ENCODE measurements at regions not wholly inside any gene's neighbourhood (a gene's known extent, or its start where the extent isn't known, plus 50 kb on each side); places are given as distances from the start of the nearest gene placed in this dataset.

- Histone ChIP-seq H3K4me1 (ENCODE audit: control insufficient read depth in 1 of 2, extremely low read depth in 1 of 2, insufficient read depth in 2 of 2, low read length in 2 of 2) (no peaks in the 10 kb centered on the region), H3K4me3 (ENCODE audit: control insufficient read depth in 1 of 2, extremely low read depth in 1 of 2, low read length in 1 of 2) (no peak overlapping the region), H3K27me3 (replicated peaks in 1 of 2; ENCODE audit: control insufficient read depth in 2 of 2, extremely low read depth in 1 of 2, insufficient read depth in 2 of 2, low read length in 1 of 2) (no peaks in the 10 kb centered on the region), H3K27ac (ENCODE audit: low read length) (no peak overlapping the region), H3K9me3 (no peaks in the 10 kb centered on the region), H3K36me3 (ENCODE audit: control insufficient read depth in 2 of 2, extremely low read depth in 1 of 2, insufficient read depth in 1 of 2, low read length in 1 of 2) (no peaks in the 10 kb centered on the region)
- ATAC-seq (replicated peaks in 1 of 4) (no peak), DNase-seq (no peak)
- no peak overlapping the region for H3K27ac Mint-ChIP-seq
- peaks cover 0 to 3% (median 0%) of the 10 kb centered on the region in 3 donors for H3K9me3 Mint-ChIP-seq
- no CpG with 5 or more reads among the region's 7 CpGs for WGBS (ENCODE audit: insufficient coverage)
- H3K27me3 Mint-ChIP-seq = no peaks in the 10 kb centered on the region
- no peaks in the 10 kb centered on the region for H3K36me3 Mint-ChIP-seq
- H3K4me3 Mint-ChIP-seq = no peak overlapping the region
- ChIA-PET POLR2A (no interaction called here), CTCF (no interaction called here)
- H3K4me1 Mint-ChIP-seq = no peaks in the 10 kb centered on the region
These were observed 250.6 kb upstream of the RRP15 start for GRCh38 chr1:218034468-218034867.

GRCh38 chr1:218048828-218049420 is 236.2 kb upstream of the RRP15 start:
- H3K4me3 ChIP-seq (ENCODE audit: control insufficient read depth in 1 of 2, extremely low read depth in 1 of 2, low read length in 1 of 2) = no peak overlapping the region
- no CpG with 5 or more reads among the region's 1 CpG for WGBS (ENCODE audit: insufficient coverage)
- ATAC-seq (replicated peaks in 1 of 4) (no peak), DNase-seq (no peak)
- no peaks in the 10 kb centered on the region for H3K4me1 Mint-ChIP-seq
- H3K4me3 Mint-ChIP-seq = no peak overlapping the region
- no peaks in the 10 kb centered on the region for H3K27me3 Mint-ChIP-seq
- no peak overlapping the region for H3K27ac ChIP-seq (ENCODE audit: low read length)
- H3K36me3 ChIP-seq (ENCODE audit: control insufficient read depth in 2 of 2, extremely low read depth in 1 of 2, insufficient read depth in 1 of 2, low read length in 1 of 2) = no peaks in the 10 kb centered on the region
- H3K36me3 Mint-ChIP-seq = no peaks in the 10 kb centered on the region
- no peaks in the 10 kb centered on the region for H3K27me3 ChIP-seq (replicated peaks in 1 of 2; ENCODE audit: control insufficient read depth in 2 of 2, extremely low read depth in 1 of 2, insufficient read depth in 2 of 2, low read length in 1 of 2)
- POLR2A ChIA-PET = no interaction called here
- H3K4me1 ChIP-seq (ENCODE audit: control insufficient read depth in 1 of 2, extremely low read depth in 1 of 2, insufficient read depth in 2 of 2, low read length in 2 of 2) = no peaks in the 10 kb centered on the region
- no peak overlapping the region for H3K27ac Mint-ChIP-seq
- CTCF ChIA-PET = no interaction called here
- peaks cover 0 to 6% (median 3%) of the 10 kb centered on the region in 3 donors for H3K9me3 Mint-ChIP-seq
- H3K9me3 ChIP-seq = no peaks in the 10 kb centered on the region

- H3K4me3 Mint-ChIP-seq = no peak overlapping the region
- no peaks in the 10 kb centered on the region for H3K27me3 ChIP-seq (replicated peaks in 1 of 2; ENCODE audit: control insufficient read depth in 2 of 2, extremely low read depth in 1 of 2, insufficient read depth in 2 of 2, low read length in 1 of 2)
- H3K9me3 ChIP-seq = no peaks in the 10 kb centered on the region
- no peak overlapping the region for H3K27ac ChIP-seq (ENCODE audit: low read length)
- no peaks in the 10 kb centered on the region for H3K36me3 ChIP-seq (ENCODE audit: control insufficient read depth in 2 of 2, extremely low read depth in 1 of 2, insufficient read depth in 1 of 2, low read length in 1 of 2)
- no peaks in the 10 kb centered on the region for H3K4me1 ChIP-seq (ENCODE audit: control insufficient read depth in 1 of 2, extremely low read depth in 1 of 2, insufficient read depth in 2 of 2, low read length in 2 of 2)
- H3K36me3 Mint-ChIP-seq = no peaks in the 10 kb centered on the region
- ATAC-seq (replicated peaks in 1 of 4) (no peak), DNase-seq (no peak)
- POLR2A ChIA-PET = no interaction called here
- no peak overlapping the region for H3K27ac Mint-ChIP-seq
- no peak overlapping the region for H3K4me3 ChIP-seq (ENCODE audit: control insufficient read depth in 1 of 2, extremely low read depth in 1 of 2, low read length in 1 of 2)
- WGBS (ENCODE audit: insufficient coverage) = 63% methylated on average over 6 of the region's 9 CpGs
- CTCF ChIA-PET = no interaction called here
- no peaks in the 10 kb centered on the region for H3K27me3 Mint-ChIP-seq
- H3K4me1 Mint-ChIP-seq = no peaks in the 10 kb centered on the region
- peaks cover 0 to 6% (median 3%) of the 10 kb centered on the region in 3 donors for H3K9me3 Mint-ChIP-seq
These were observed 235.5 kb upstream of the RRP15 start for GRCh38 chr1:218049641-218050040.

DNA sequence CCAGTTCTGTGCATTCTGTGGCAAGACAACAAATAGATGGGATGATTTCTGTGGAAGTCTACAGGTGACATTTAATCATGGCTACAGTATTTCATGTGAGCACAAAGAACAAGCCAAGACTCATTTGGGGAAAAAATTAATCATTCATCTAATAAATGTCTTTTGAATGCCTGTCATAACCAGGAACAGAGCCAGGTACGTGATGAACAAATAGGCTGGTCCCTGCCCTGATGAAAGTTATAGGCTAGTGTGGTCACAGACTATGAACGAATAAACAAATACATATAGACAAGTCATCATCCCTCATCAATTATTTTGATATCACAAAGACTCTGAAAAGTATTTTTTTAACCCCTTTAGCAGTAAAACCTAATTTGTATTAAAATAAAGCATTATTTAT is 226.4 kb upstream of the RRP15 start:
- H3K9me3 ChIP-seq = no peaks in the 10 kb centered on the region

GRCh38 chr1:218064426-218064825 is 220.7 kb upstream of the RRP15 start:
- CTCF ChIA-PET = no interaction called here
- H3K4me3 ChIP-seq (ENCODE audit: control insufficient read depth in 1 of 2, extremely low read depth in 1 of 2, low read length in 1 of 2) = no peak overlapping the region
- POLR2A ChIA-PET = no interaction called here
- Mint-ChIP-seq H3K4me1 (no peaks in the 10 kb centered on the region), H3K27ac (no peak overlapping the region), H3K4me3 (no peak overlapping the region), H3K36me3 (no peaks in the 10 kb centered on the region), H3K27me3 (no peaks in the 10 kb centered on the region), H3K9me3 (peaks cover 1 to 8% (median 5%) of the 10 kb centered on the region in 3 donors)
- no peak for ATAC-seq (replicated peaks in 1 of 4)
- H3K27ac ChIP-seq (ENCODE audit: low read length) = no peak overlapping the region
- H3K36me3 ChIP-seq (ENCODE audit: control insufficient read depth in 2 of 2, extremely low read depth in 1 of 2, insufficient read depth in 1 of 2, low read length in 1 of 2) = no peaks in the 10 kb centered on the region
- no peak for DNase-seq
- 96% methylated on average over 4 of the region's 5 CpGs for WGBS (ENCODE audit: insufficient coverage)
- no peaks in the 10 kb centered on the region for H3K9me3 ChIP-seq
- no peaks in the 10 kb centered on the region for H3K27me3 ChIP-seq (replicated peaks in 1 of 2; ENCODE audit: control insufficient read depth in 2 of 2, extremely low read depth in 1 of 2, insufficient read depth in 2 of 2, low read length in 1 of 2)
- H3K4me1 ChIP-seq (ENCODE audit: control insufficient read depth in 1 of 2, extremely low read depth in 1 of 2, insufficient read depth in 2 of 2, low read length in 2 of 2) = no peaks in the 10 kb centered on the region

More for the DNA sequence above, 226.4 kb upstream of the RRP15 start:
- Histone ChIP-seq H3K4me1 (ENCODE audit: control insufficient read depth in 1 of 2, extremely low read depth in 1 of 2, insufficient read depth in 2 of 2, low read length in 2 of 2) (no peaks in the 10 kb centered on the region), H3K27ac (ENCODE audit: low read length) (no peak overlapping the region), H3K4me3 (ENCODE audit: control insufficient read depth in 1 of 2, extremely low read depth in 1 of 2, low read length in 1 of 2) (no peak overlapping the region), H3K27me3 (replicated peaks in 1 of 2; ENCODE audit: control insufficient read depth in 2 of 2, extremely low read depth in 1 of 2, insufficient read depth in 2 of 2, low read length in 1 of 2) (no peaks in the 10 kb centered on the region), H3K36me3 (ENCODE audit: control insufficient read depth in 2 of 2, extremely low read depth in 1 of 2, insufficient read depth in 1 of 2, low read length in 1 of 2) (no peaks in the 10 kb centered on the region)
- Mint-ChIP-seq H3K4me3 (no peak overlapping the region), H3K27ac (no peak overlapping the region), H3K9me3 (peaks cover 0 to 1% (median 0%) of the 10 kb centered on the region in 3 donors), H3K36me3 (no peaks in the 10 kb centered on the region), H3K27me3 (no peaks in the 10 kb centered on the region), H3K4me1 (no peaks in the 10 kb centered on the region)
- ChIA-PET POLR2A (no interaction called here), CTCF (no interaction called here)
- DNase-seq (no peak), ATAC-seq (replicated peaks in 1 of 4) (no peak)
- WGBS (ENCODE audit: insufficient coverage) = no CpG with 5 or more reads among the region's 2 CpGs

DNA sequence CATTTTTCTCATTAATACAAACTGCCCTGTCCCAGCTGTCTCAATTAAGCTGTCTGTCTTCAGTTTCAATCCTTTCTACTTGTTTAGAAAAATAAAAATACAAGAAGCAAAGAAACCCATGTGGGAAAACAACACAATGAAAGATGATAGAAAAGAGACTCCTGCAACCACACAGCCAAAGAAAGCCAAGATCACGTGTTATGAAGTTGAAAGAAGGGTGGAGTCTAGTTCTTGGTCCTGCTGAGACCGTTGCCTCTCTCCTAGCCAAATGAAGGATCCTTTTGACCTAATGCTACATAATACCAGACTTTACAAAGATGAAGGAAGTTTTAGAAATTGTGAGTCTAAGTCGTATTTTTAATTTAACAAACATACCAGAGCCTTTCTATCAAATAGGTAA is 218.8 kb upstream of the RRP15 start:
- Mint-ChIP-seq H3K27ac (no peak overlapping the region), H3K4me3 (no peak overlapping the region), H3K27me3 (no peaks in the 10 kb centered on the region), H3K4me1 (no peaks in the 10 kb centered on the region), H3K36me3 (no peaks in the 10 kb centered on the region), H3K9me3 (peaks cover 1 to 8% (median 5%) of the 10 kb centered on the region in 3 donors)
- Histone ChIP-seq H3K9me3 (no peaks in the 10 kb centered on the region), H3K4me1 (ENCODE audit: control insufficient read depth in 1 of 2, extremely low read depth in 1 of 2, insufficient read depth in 2 of 2, low read length in 2 of 2) (no peaks in the 10 kb centered on the region), H3K27me3 (replicated peaks in 1 of 2; ENCODE audit: control insufficient read depth in 2 of 2, extremely low read depth in 1 of 2, insufficient read depth in 2 of 2, low read length in 1 of 2) (no peaks in the 10 kb centered on the region), H3K36me3 (ENCODE audit: control insufficient read depth in 2 of 2, extremely low read depth in 1 of 2, insufficient read depth in 1 of 2, low read length in 1 of 2) (no peaks in the 10 kb centered on the region), H3K4me3 (ENCODE audit: control insufficient read depth in 1 of 2, extremely low read depth in 1 of 2, low read length in 1 of 2) (no peak overlapping the region), H3K27ac (ENCODE audit: low read length) (no peak overlapping the region)
- DNase-seq (no peak), ATAC-seq (replicated peaks in 1 of 4) (no peak)
- ChIA-PET POLR2A (no interaction called here), CTCF (interaction anchor here in 1 of 2 donors (0.9 kb wide), 1 partner anchor 887 kb away, joined by 3 read pairs; no protein-coding TSS in a partner anchor)
- no CpG with 5 or more reads among the region's 3 CpGs for WGBS (ENCODE audit: insufficient coverage)

- Mint-ChIP-seq H3K27me3 (no peaks in the 10 kb centered on the region), H3K4me3 (no peak overlapping the region), H3K36me3 (no peaks in the 10 kb centered on the region), H3K27ac (no peak overlapping the region), H3K9me3 (peaks cover 3 to 8% (median 5%) of the 10 kb centered on the region in 3 donors), H3K4me1 (no peaks in the 10 kb centered on the region)
- no CpG with 5 or more reads among the region's 1 CpG for WGBS (ENCODE audit: insufficient coverage)
- no peak for ATAC-seq (replicated peaks in 1 of 4)
- ChIA-PET POLR2A (no interaction called here), CTCF (no interaction called here)
- no peak overlapping the region for H3K4me3 ChIP-seq (ENCODE audit: control insufficient read depth in 1 of 2, extremely low read depth in 1 of 2, low read length in 1 of 2)
- no peaks in the 10 kb centered on the region for H3K27me3 ChIP-seq (replicated peaks in 1 of 2; ENCODE audit: control insufficient read depth in 2 of 2, extremely low read depth in 1 of 2, insufficient read depth in 2 of 2, low read length in 1 of 2)
- no peak for DNase-seq
- no peaks in the 10 kb centered on the region for H3K9me3 ChIP-seq
- H3K4me1 ChIP-seq (ENCODE audit: control insufficient read depth in 1 of 2, extremely low read depth in 1 of 2, insufficient read depth in 2 of 2, low read length in 2 of 2) = no peaks in the 10 kb centered on the region
- H3K27ac ChIP-seq (ENCODE audit: low read length) = no peak overlapping the region
- H3K36me3 ChIP-seq (ENCODE audit: control insufficient read depth in 2 of 2, extremely low read depth in 1 of 2, insufficient read depth in 1 of 2, low read length in 1 of 2) = no peaks in the 10 kb centered on the region
These were observed 216.9 kb upstream of the RRP15 start for GRCh38 chr1:218068241-218068640.
